CD14-positive monocyte (primary cell): ENCODE measurements at regions not wholly inside any gene's neighbourhood (a gene's known extent, or its start where the extent isn't known, plus 50 kb on each side); places are given as distances from the start of the nearest gene placed in this dataset.

ENCODE experiments used
- DNase-seq, 3 donors: peaks; one replicate each; pipeline ENCODE4 v3.0.0-alpha.2; 2011 to 2022
- H2AFZ ChIP-seq: 2 replicates; pipeline ENCODE4 v1.6.0; 2012; ENCODE audit warnings: mild to moderate bottlenecking, low read depth, low read length, inconsistent platforms; ENCODE audit not compliant: insufficient read depth, poor library complexity, severe bottlenecking
- H3K27ac ChIP-seq, 2 donors: 1 replicate in 1 of 2; 2 replicates in 1 of 2; pipeline ENCODE4 v1.5.1; 2012 to 2013; ENCODE audit warnings: low read length in 2 of 2, control low read depth in 1 of 2, inconsistent platforms in 1 of 2, low read depth in 1 of 2, mild to moderate bottlenecking in 1 of 2
- H3K27me3 ChIP-seq, 2 donors: one replicate each; pipeline versions ENCODE4 v1.6.0 to v1.6.1; 2011 to 2013; ENCODE audit warnings: low read length in 2 of 2; ENCODE audit not compliant: control insufficient read depth in 2 of 2, insufficient read depth in 2 of 2
- H3K36me3 ChIP-seq, 2 donors: replicated peaks in 1 of 2; 1 replicate in 1 of 2; 2 replicates in 1 of 2; pipeline versions ENCODE4 v1.5.1 to v1.6.1; 2012 to 2013; ENCODE audit warnings: low read length in 2 of 2, control low read depth in 1 of 2, inconsistent platforms in 1 of 2, mild to moderate bottlenecking in 1 of 2; ENCODE audit not compliant: insufficient read depth in 2 of 2, control insufficient read depth in 1 of 2
- H3K4me1 ChIP-seq, 2 donors: 1 replicate in 1 of 2; 2 replicates in 1 of 2; pipeline versions ENCODE4 v1.5.1 to v1.6.1; 2012 to 2013; ENCODE audit warnings: low read length in 2 of 2, control low read depth in 1 of 2, inconsistent platforms in 1 of 2, mild to moderate bottlenecking in 1 of 2, moderate library complexity in 1 of 2; ENCODE audit not compliant: insufficient read depth in 2 of 2, control insufficient read depth in 1 of 2
- H3K4me2 ChIP-seq: replicated peaks from 2 replicates; pipeline ENCODE3; 2012; ENCODE audit warnings: low read length, moderate library complexity, mild to moderate bottlenecking; ENCODE audit not compliant: poor library complexity, severe bottlenecking; ENCODE audit errors: extremely low read depth
- H3K4me3 ChIP-seq, 3 experiments: fragments of 200-600 bp in 1 of 3; sonication (generic) in 1 of 3; replicated peaks in 1 of 3; 1 replicate in 2 of 3; 2 replicates in 1 of 3; pipeline ENCODE4 v1.5.1; 2011 to 2013; ENCODE audit warnings: low read length in 3 of 3, mild to moderate bottlenecking in 3 of 3, control low read depth in 2 of 3, low read depth in 2 of 3, inconsistent platforms in 1 of 3, moderate library complexity in 1 of 3
- H3K79me2 ChIP-seq: 2 replicates; pipeline ENCODE4 v1.6.0; 2012; ENCODE audit warnings: mild to moderate bottlenecking, control low read depth, inconsistent platforms, low read length, moderate library complexity; ENCODE audit not compliant: insufficient read depth
- H3K9ac ChIP-seq: 2 replicates; pipeline ENCODE4 v1.6.0; 2017; ENCODE audit warnings: low read length, mild to moderate bottlenecking; ENCODE audit not compliant: insufficient read depth, poor library complexity, severe bottlenecking
- H3K9me3 ChIP-seq, 2 donors: replicated peaks in 1 of 2; 1 replicate in 1 of 2; 2 replicates in 1 of 2; pipeline versions ENCODE4 v1.5.1 to v1.6.1; 2012 to 2013; ENCODE audit warnings: low read length in 2 of 2, control low read depth in 1 of 2; ENCODE audit not compliant: control insufficient read depth in 1 of 2, insufficient read depth in 1 of 2
- H4K20me1 ChIP-seq: 2 replicates; pipeline ENCODE4 v1.6.0; 2012; ENCODE audit warnings: mild to moderate bottlenecking, low read length, control low read depth, moderate library complexity; ENCODE audit not compliant: insufficient read depth
- H3K27ac Mint-ChIP-seq, 7 donors: one replicate each; pipeline ENCODE4 v1.8.0; 2020; ENCODE audit warnings: mild to moderate bottlenecking in 7 of 7, mixed read lengths in 7 of 7, moderate library complexity in 6 of 7, inconsistent platforms in 2 of 7
- H3K27me3 Mint-ChIP-seq, 3 donors: one replicate each; pipeline ENCODE4 v1.8.0; 2021 to 2022; ENCODE audit warnings: low read depth in 3 of 3, mild to moderate bottlenecking in 3 of 3, mixed read lengths in 3 of 3, moderate library complexity in 3 of 3, inconsistent platforms in 1 of 3
- H3K36me3 Mint-ChIP-seq, 2 donors: one replicate each; pipeline ENCODE4 v1.8.0; 2020; ENCODE audit warnings: mixed read lengths in 2 of 2, inconsistent platforms in 1 of 2, mild to moderate bottlenecking in 1 of 2
- H3K4me1 Mint-ChIP-seq: one replicate; pipeline ENCODE4 v1.8.0; 2020; ENCODE audit warnings: mild to moderate bottlenecking, mixed read lengths
- H3K4me3 Mint-ChIP-seq, 2 donors: one replicate each; pipeline ENCODE4 v1.8.0; 2020; ENCODE audit warnings: mild to moderate bottlenecking in 2 of 2, mixed read lengths in 2 of 2, moderate library complexity in 1 of 2
- H3K9me3 Mint-ChIP-seq, 7 donors: one replicate each; pipeline ENCODE4 v1.8.0; 2020 to 2022; ENCODE audit warnings: mixed read lengths in 7 of 7, mild to moderate bottlenecking in 6 of 7, moderate library complexity in 6 of 7, inconsistent platforms in 2 of 7
- WGBS: methylation state at CpG from one replicate; pipeline ENCODE4 v1.1.5; 2013; ENCODE audit warnings: missing lambda C conversion rate; ENCODE audit not compliant: insufficient coverage; 5-methylcytosine and 5-hydroxymethylcytosine counted together
- intact Hi-C, 2 donors: fragments of 100-400 bp; cut with micrococcal nuclease; formaldehyde crosslinking; loops; one replicate each; pipeline versions ENCODE4 v1.15.0 to v1.15.1; 2023
- TF ChIP-seq, protein P1 (sequence below): fragments of 200-600 bp; IDR thresholded peaks from one replicate; pipeline ENCODE4 v1.8.0; 2022; ENCODE audit warnings: antibody characterized with exemption, mild to moderate bottlenecking

DNA sequence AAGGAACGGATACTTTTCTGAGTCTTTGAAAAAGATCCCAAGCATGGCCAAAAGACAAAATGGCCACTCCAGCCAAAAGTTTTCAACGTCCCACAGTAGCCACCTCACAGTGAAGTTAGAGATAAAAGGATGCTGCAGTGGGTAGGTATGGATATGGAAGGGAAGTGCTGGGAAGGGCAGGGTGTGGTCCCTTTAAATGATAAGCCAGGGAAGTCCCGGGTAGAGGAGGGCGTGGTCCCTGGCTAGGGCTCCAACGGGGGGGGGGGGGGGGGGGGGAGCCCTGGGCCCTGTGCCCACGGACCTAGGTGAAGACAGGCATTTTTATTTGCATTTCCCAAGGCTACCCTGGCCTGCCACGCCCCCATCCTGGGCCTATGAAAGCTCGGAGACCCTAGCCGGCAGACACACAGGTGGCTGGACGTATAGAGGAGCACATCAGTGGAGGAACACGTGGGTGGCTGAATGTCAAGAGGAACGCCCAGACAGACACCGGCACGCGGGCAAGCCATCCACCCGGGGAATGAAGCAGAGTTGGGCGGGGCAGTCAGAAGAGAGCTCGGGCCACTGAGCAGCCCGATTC lies 306.7 kb downstream of the NFIB start:
- TF ChIP-seq, protein P1, sequence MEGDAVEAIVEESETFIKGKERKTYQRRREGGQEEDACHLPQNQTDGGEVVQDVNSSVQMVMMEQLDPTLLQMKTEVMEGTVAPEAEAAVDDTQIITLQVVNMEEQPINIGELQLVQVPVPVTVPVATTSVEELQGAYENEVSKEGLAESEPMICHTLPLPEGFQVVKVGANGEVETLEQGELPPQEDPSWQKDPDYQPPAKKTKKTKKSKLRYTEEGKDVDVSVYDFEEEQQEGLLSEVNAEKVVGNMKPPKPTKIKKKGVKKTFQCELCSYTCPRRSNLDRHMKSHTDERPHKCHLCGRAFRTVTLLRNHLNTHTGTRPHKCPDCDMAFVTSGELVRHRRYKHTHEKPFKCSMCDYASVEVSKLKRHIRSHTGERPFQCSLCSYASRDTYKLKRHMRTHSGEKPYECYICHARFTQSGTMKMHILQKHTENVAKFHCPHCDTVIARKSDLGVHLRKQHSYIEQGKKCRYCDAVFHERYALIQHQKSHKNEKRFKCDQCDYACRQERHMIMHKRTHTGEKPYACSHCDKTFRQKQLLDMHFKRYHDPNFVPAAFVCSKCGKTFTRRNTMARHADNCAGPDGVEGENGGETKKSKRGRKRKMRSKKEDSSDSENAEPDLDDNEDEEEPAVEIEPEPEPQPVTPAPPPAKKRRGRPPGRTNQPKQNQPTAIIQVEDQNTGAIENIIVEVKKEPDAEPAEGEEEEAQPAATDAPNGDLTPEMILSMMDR: no peak
- no peak overlapping the region for H3K4me3 ChIP-seq
- peaks cover 1 to 7% (median 4%) of the 10 kb centered on the region in 7 donors for H3K9me3 Mint-ChIP-seq
- intact Hi-C loops: no loop called here
- no peaks in the 10 kb centered on the region for H3K27me3 ChIP-seq
- no peaks in the 10 kb centered on the region for H3K4me1 ChIP-seq
- peaks cover 5 to 9% of the 10 kb centered on the region in 2 donors for H3K9me3 ChIP-seq
- H2AFZ ChIP-seq: no peak overlapping the region
- no peak for DNase-seq
- WGBS: 94% methylated on average over 14 of the region's 19 CpGs
- H3K4me3 Mint-ChIP-seq: no peak overlapping the region
- peaks cover 0 to 2% (median 0%) of the 10 kb centered on the region in 3 donors for H3K27me3 Mint-ChIP-seq
- H3K9ac ChIP-seq: no peak overlapping the region
- no peaks in the 10 kb centered on the region for H4K20me1 ChIP-seq
- no peak overlapping the region for H3K27ac Mint-ChIP-seq
- H3K36me3 ChIP-seq: no peaks in the 10 kb centered on the region
- no peak overlapping the region for H3K4me2 ChIP-seq
- no peaks in the 10 kb centered on the region for H3K4me1 Mint-ChIP-seq
- H3K27ac ChIP-seq: no peak overlapping the region
- no peaks in the 10 kb centered on the region for H3K79me2 ChIP-seq
- no peaks in the 10 kb centered on the region for H3K36me3 Mint-ChIP-seq

DNA sequence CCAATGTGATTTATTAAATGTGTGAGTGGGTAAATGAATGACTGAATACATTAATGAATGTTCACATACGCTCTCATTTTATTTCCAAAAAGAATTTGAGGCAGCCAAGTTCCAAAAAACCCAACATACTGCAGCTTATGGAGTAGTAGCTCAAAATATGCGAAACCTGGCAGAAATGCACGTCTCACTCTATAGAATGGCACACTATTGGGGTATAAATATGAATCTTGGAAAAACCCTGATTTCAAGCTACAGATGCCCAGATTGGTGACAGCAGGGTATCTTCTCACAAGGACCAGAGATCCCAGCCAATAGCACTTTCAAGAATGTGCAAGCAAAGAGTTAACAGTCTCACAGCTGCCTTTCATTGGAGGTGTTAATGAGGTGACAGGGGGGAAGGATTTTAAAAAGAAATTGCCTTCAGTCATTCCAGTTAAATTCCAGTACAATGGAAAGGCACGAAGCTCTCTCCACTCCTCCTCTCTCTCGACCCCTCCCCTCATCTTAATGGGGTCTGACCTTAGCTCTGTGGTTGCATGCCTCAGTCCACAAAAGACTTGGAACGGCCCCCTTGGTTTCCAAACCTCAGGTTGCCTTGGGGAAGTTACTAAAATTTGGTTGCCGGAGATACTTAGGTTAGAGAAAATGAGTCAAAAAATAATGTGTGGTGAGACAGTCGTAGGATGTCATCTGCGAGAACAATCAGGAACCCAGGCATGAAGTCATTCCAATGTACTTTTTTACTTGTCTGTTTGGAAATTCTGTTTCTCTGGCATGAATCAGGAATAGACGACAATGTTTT lies 307.4 kb downstream of the NFIB start:
- Histone ChIP-seq H4K20me1 (no peaks in the 10 kb centered on the region), H3K36me3 (no peaks in the 10 kb centered on the region), H3K27ac (no peak overlapping the region), H3K9me3 (peaks cover 5 to 9% of the 10 kb centered on the region in 2 donors), H2AFZ (no peak overlapping the region), H3K4me2 (no peak overlapping the region), H3K4me1 (no peaks in the 10 kb centered on the region), H3K4me3 (no peak overlapping the region), H3K9ac (no peak overlapping the region), H3K27me3 (no peaks in the 10 kb centered on the region), H3K79me2 (no peaks in the 10 kb centered on the region)
- 89% methylated on average over 3 of the region's 10 CpGs for WGBS
- no peak overlapping the region for H3K27ac Mint-ChIP-seq
- TF ChIP-seq, protein P1: no peak
- H3K4me3 Mint-ChIP-seq: no peak overlapping the region
- H3K36me3 Mint-ChIP-seq: no peaks in the 10 kb centered on the region
- no peak for DNase-seq
- H3K4me1 Mint-ChIP-seq: no peaks in the 10 kb centered on the region
- peaks cover 0 to 2% (median 0%) of the 10 kb centered on the region in 3 donors for H3K27me3 Mint-ChIP-seq
- intact Hi-C loops: no loop called here
- peaks cover 1 to 7% (median 4%) of the 10 kb centered on the region in 7 donors for H3K9me3 Mint-ChIP-seq
